ENCODE measurements at regions not wholly inside any gene's neighbourhood (a gene's known extent, or its start where the extent isn't known, plus 50 kb on each side); places are given as distances from the start of the nearest gene placed in this dataset.

- Histone ChIP-seq H3K4me1 (ENCODE audit: control insufficient read depth in 2 of 3, insufficient read depth in 2 of 3, low read depth in 1 of 3, low read length in 3 of 3) (no peaks in the 10 kb centered on the region), H3K27me3 (ENCODE audit: control insufficient read depth, insufficient read depth, low read length) (no peaks in the 10 kb centered on the region), H3K9me3 (ENCODE audit: control insufficient read depth in 2 of 3, insufficient read depth in 1 of 3, low read length in 3 of 3) (no peaks in the 10 kb centered on the region), H3K4me3 (ENCODE audit: low read length in 3 of 3) (no peak overlapping the region), H3K9ac (ENCODE audit: low read length in 3 of 3) (no peak overlapping the region), H3K27ac (ENCODE audit: low read depth in 2 of 2, low read length in 2 of 2) (no peak overlapping the region), H3K36me3 (ENCODE audit: control insufficient read depth in 2 of 3, insufficient read depth in 3 of 3, low read length in 3 of 3) (no peaks in the 10 kb centered on the region)
- FAIRE-seq (no peak), DNase-seq (no peak)
- no peak for TF ChIP-seq CTCF (IDR thresholded peaks at IDR 0.05; ENCODE audit: borderline replicate concordance, extremely low read depth, insufficient read depth)
- intact Hi-C loops (cut with DNase I) = no loop called here
These were observed 778.1 kb downstream of the TLR4 start for GRCh38 chr9:118482306-118482705.

GRCh38 chr9:118483677-118484076 lies 779.5 kb downstream of the TLR4 start:
- no peaks in the 10 kb centered on the region for H3K36me3 ChIP-seq (ENCODE audit: control insufficient read depth in 2 of 3, insufficient read depth in 3 of 3, low read length in 3 of 3)
- H3K9ac ChIP-seq (ENCODE audit: low read length in 3 of 3) = no peak overlapping the region
- no peaks in the 10 kb centered on the region for H3K9me3 ChIP-seq (ENCODE audit: control insufficient read depth in 2 of 3, insufficient read depth in 1 of 3, low read length in 3 of 3)
- no peaks in the 10 kb centered on the region for H3K27me3 ChIP-seq (ENCODE audit: control insufficient read depth, insufficient read depth, low read length)
- no peak for TF ChIP-seq CTCF (IDR thresholded peaks at IDR 0.05; ENCODE audit: borderline replicate concordance, extremely low read depth, insufficient read depth)
- intact Hi-C loops (cut with DNase I) = no loop called here
- H3K27ac ChIP-seq (ENCODE audit: low read depth in 2 of 2, low read length in 2 of 2) = no peak overlapping the region
- H3K4me1 ChIP-seq (ENCODE audit: control insufficient read depth in 2 of 3, insufficient read depth in 2 of 3, low read depth in 1 of 3, low read length in 3 of 3) = no peaks in the 10 kb centered on the region
- DNase-seq = no peak
- no peak overlapping the region for H3K4me3 ChIP-seq (ENCODE audit: low read length in 3 of 3)
- FAIRE-seq = no peak

GRCh38 chr9:118503236-118503635 lies 799.0 kb downstream of the TLR4 start:
- no peak for DNase-seq
- no peaks in the 10 kb centered on the region for H3K36me3 ChIP-seq (ENCODE audit: control insufficient read depth in 2 of 3, insufficient read depth in 3 of 3, low read length in 3 of 3)
- no peak for TF ChIP-seq CTCF (IDR thresholded peaks at IDR 0.05; ENCODE audit: borderline replicate concordance, extremely low read depth, insufficient read depth)
- no peak overlapping the region for H3K9ac ChIP-seq (ENCODE audit: low read length in 3 of 3)
- intact Hi-C loops (cut with DNase I) = no loop called here
- no peak for FAIRE-seq
- peaks cover 0 to 3% (median 2%) of the 10 kb centered on the region in 3 donors for H3K9me3 ChIP-seq (ENCODE audit: control insufficient read depth in 2 of 3, insufficient read depth in 1 of 3, low read length in 3 of 3)
- no peak overlapping the region for H3K4me3 ChIP-seq (ENCODE audit: low read length in 3 of 3)
- H3K4me1 ChIP-seq (ENCODE audit: control insufficient read depth in 2 of 3, insufficient read depth in 2 of 3, low read depth in 1 of 3, low read length in 3 of 3) = no peaks in the 10 kb centered on the region
- no peak overlapping the region for H3K27ac ChIP-seq (ENCODE audit: low read depth in 2 of 2, low read length in 2 of 2)
- no peaks in the 10 kb centered on the region for H3K27me3 ChIP-seq (ENCODE audit: control insufficient read depth, insufficient read depth, low read length)

- DNase-seq = no peak
These were observed 806.5 kb downstream of the TLR4 start for GRCh38 chr9:118510711-118511110.

More at GRCh38 chr9:118510711-118511110, 806.5 kb downstream of the TLR4 start:
- Histone ChIP-seq H3K9me3 (ENCODE audit: control insufficient read depth in 2 of 3, insufficient read depth in 1 of 3, low read length in 3 of 3) (no peaks in the 10 kb centered on the region), H3K27ac (ENCODE audit: low read depth in 2 of 2, low read length in 2 of 2) (no peak overlapping the region), H3K27me3 (ENCODE audit: control insufficient read depth, insufficient read depth, low read length) (no peaks in the 10 kb centered on the region), H3K4me3 (ENCODE audit: low read length in 3 of 3) (no peak overlapping the region), H3K4me1 (ENCODE audit: control insufficient read depth in 2 of 3, insufficient read depth in 2 of 3, low read depth in 1 of 3, low read length in 3 of 3) (no peaks in the 10 kb centered on the region), H3K9ac (ENCODE audit: low read length in 3 of 3) (no peak overlapping the region), H3K36me3 (ENCODE audit: control insufficient read depth in 2 of 3, insufficient read depth in 3 of 3, low read length in 3 of 3) (no peaks in the 10 kb centered on the region)
- no peak for TF ChIP-seq CTCF (IDR thresholded peaks at IDR 0.05; ENCODE audit: borderline replicate concordance, extremely low read depth, insufficient read depth)
- intact Hi-C loops (cut with DNase I) = no loop called here
- FAIRE-seq = no peak
